Esophagus muscularis mucosa (tissue), 3 donors: ENCODE measurements at regions not wholly inside any gene's neighbourhood (a gene's known extent, or its start where the extent isn't known, plus 50 kb on each side); places are given as distances from the start of the nearest gene placed in this dataset.

Experiments used
- CTCF ChIP-seq, 3 experiments: fragments of 200-600 bp in 2 of 3; fragments of 450-650 bp in 1 of 3; sonication (generic) in 2 of 3; IDR thresholded peaks; one replicate each; pipeline ENCODE4 v1.5.1; 2017 to 2019; ENCODE audit warnings: antibody characterized with exemption in 3 of 3, mild to moderate bottlenecking in 2 of 3, moderate library complexity in 1 of 3
- POLR2A ChIP-seq: fragments of 450-650 bp; IDR thresholded peaks from one replicate; pipeline ENCODE4 v1.6.1; 2017; ENCODE audit warnings: antibody characterized with exemption, moderate library complexity, mild to moderate bottlenecking, low read depth
- POLR2AphosphoS5 ChIP-seq, 2 donors: sonication (generic); formaldehyde crosslinking; IDR thresholded peaks; one replicate each; pipeline ENCODE4 v1.6.1; 2017; ENCODE audit warnings: antibody characterized with exemption in 2 of 2

DNA sequence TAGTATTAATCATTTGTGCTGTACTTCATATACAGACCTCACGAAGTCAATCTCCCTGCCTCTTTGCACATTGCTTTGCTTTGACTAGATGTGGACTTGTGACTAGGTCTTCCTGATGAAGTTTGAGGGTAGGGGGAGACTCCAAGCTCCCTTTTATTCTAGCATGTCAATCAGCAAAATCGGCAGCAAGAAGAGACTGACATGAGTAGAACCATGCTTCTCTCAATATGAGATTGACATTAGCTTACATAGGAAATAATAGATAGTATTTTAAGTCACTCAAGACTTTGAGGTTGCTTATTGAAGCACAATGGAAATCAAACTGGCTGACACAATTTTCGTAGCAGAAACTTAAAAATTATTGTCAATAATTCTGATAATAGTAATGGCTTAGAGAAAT, 866.4 kb upstream of the ADAMTS5 start:
- TF ChIP-seq POLR2A = no peak
- TF ChIP-seq POLR2AphosphoS5 (IDR thresholded peaks at IDR 0.05) = no peak
- TF ChIP-seq CTCF (IDR thresholded peaks at IDR 0.05) = no peak
